DOHH2 (cell line): ENCODE measurements at regions not wholly inside any gene's neighbourhood (a gene's known extent, or its start where the extent isn't known, plus 50 kb on each side); places are given as distances from the start of the nearest gene placed in this dataset.

ENCODE experiments used
- H3F3A ChIP-seq: fragments of 200-600 bp; sonication (generic), shearing (Covaris generic); 2 replicates; pipeline ENCODE4 v1.6.0; 2016; ENCODE audit warnings: antibody characterized with exemption, mild to moderate bottlenecking; ENCODE audit not compliant: control insufficient read depth, insufficient read depth
- H3K27ac ChIP-seq: fragments of 200-600 bp; sonication (generic); 2 replicates; pipeline ENCODE4 v1.5.1; 2014; ENCODE audit warnings: low read depth, mild to moderate bottlenecking, low read length, moderate library complexity
- H3K27me3 ChIP-seq: fragments of 200-600 bp; sonication (generic); 2 replicates; pipeline ENCODE4 v1.6.1; 2014; ENCODE audit warnings: mild to moderate bottlenecking, low read length, mixed read lengths; ENCODE audit not compliant: control insufficient read depth
- H3K36me3 ChIP-seq: fragments of 200-600 bp; sonication (generic); 2 replicates; pipeline ENCODE4 v1.6.1; 2014; ENCODE audit warnings: mild to moderate bottlenecking, low read length, moderate library complexity, mixed read lengths; ENCODE audit not compliant: control insufficient read depth
- H3K4me1 ChIP-seq: fragments of 200-600 bp; sonication (generic); 2 replicates; pipeline ENCODE4 v1.6.1; 2014; ENCODE audit warnings: mild to moderate bottlenecking, low read length, mixed read lengths; ENCODE audit not compliant: control insufficient read depth
- H3K4me2 ChIP-seq: fragments of 200-600 bp; sonication (generic); 2 replicates; pipeline ENCODE4 v1.6.0; 2014; ENCODE audit warnings: mild to moderate bottlenecking, low read length, moderate library complexity
- H3K4me3 ChIP-seq: fragments of 200-600 bp; sonication (generic); 2 replicates; pipeline ENCODE4 v1.5.1; 2014; ENCODE audit warnings: mild to moderate bottlenecking, low read length, mixed read lengths
- H3K79me2 ChIP-seq: fragments of 200-600 bp; sonication (generic); 2 replicates; pipeline ENCODE4 v1.6.1; 2014; ENCODE audit warnings: mild to moderate bottlenecking, low read length, mixed read lengths; ENCODE audit not compliant: control insufficient read depth
- H3K9me2 ChIP-seq: fragments of 200-600 bp; sonication (generic); replicated peaks from 2 replicates; pipeline ENCODE4 v1.6.1; 2014; ENCODE audit warnings: mild to moderate bottlenecking, low read length, mixed read lengths; ENCODE audit not compliant: control insufficient read depth
- H3K9me3 ChIP-seq: fragments of 200-600 bp; sonication (generic); 2 replicates; pipeline ENCODE4 v1.6.1; 2014; ENCODE audit warnings: antibody characterized with exemption, low read length, mixed read lengths; ENCODE audit not compliant: control insufficient read depth, insufficient read depth
- H4K20me1 ChIP-seq: fragments of 200-600 bp; sonication (generic); 2 replicates; pipeline ENCODE4 v1.6.0; 2014; ENCODE audit warnings: low read depth, mild to moderate bottlenecking, antibody characterized with exemption, low read length, moderate library complexity; ENCODE audit not compliant: control insufficient read depth, insufficient read depth
- EZH2phosphoT487 ChIP-seq: fragments of 200-600 bp; sonication (generic); IDR thresholded peaks from 2 replicates; pipeline ENCODE4 v1.6.1; 2017; ENCODE audit warnings: borderline replicate concordance, mild to moderate bottlenecking, antibody characterized with exemption, low read length, moderate library complexity, mixed read lengths
- TF ChIP-seq, protein P1 (sequence below): fragments of 200-600 bp; sonication (generic); IDR thresholded peaks from one replicate; pipeline ENCODE4 v1.5.1; 2014; ENCODE audit warnings: antibody characterized with exemption, mild to moderate bottlenecking, low read depth, low read length; ENCODE audit not compliant: poor library complexity, severe bottlenecking

DNA sequence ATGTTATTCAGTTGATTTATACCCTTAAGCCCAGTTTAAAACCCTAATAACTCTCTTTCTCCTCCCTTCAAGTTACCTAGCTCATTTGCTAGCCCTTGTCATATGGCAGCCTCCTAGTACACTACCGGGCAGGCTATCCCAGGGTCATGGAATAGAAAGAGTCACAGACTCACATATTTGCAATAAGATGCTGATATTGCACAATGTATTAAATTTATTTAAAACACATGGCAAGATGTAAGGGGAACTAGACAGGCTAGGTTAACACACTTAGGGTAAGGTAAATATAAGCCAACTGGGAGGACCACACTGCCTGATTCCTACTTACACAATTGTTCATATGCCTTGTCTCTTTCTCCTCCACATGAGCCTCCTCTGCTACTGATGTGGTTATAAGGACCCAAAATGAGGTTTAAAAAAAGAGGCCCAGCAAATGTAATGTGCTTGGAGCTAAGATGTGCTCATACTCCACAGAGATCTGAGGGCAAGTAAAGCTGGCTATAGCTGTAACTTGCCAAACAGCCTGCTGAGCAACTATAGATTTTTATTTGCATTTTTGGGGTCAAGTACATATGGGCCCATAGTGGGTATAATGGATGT is 130.0 kb downstream of the ENC1 start:
- H3K4me1 ChIP-seq = no peaks in the 10 kb centered on the region
- H3K4me2 ChIP-seq = no peak overlapping the region
- H3K9me3 ChIP-seq = no peaks in the 10 kb centered on the region
- no peaks in the 10 kb centered on the region for H3K36me3 ChIP-seq
- TF ChIP-seq, protein P1, sequence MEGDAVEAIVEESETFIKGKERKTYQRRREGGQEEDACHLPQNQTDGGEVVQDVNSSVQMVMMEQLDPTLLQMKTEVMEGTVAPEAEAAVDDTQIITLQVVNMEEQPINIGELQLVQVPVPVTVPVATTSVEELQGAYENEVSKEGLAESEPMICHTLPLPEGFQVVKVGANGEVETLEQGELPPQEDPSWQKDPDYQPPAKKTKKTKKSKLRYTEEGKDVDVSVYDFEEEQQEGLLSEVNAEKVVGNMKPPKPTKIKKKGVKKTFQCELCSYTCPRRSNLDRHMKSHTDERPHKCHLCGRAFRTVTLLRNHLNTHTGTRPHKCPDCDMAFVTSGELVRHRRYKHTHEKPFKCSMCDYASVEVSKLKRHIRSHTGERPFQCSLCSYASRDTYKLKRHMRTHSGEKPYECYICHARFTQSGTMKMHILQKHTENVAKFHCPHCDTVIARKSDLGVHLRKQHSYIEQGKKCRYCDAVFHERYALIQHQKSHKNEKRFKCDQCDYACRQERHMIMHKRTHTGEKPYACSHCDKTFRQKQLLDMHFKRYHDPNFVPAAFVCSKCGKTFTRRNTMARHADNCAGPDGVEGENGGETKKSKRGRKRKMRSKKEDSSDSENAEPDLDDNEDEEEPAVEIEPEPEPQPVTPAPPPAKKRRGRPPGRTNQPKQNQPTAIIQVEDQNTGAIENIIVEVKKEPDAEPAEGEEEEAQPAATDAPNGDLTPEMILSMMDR = no peak
- no peak for TF ChIP-seq EZH2phosphoT487
- H3K27me3 ChIP-seq = no peaks in the 10 kb centered on the region
- no peaks in the 10 kb centered on the region for H3F3A ChIP-seq
- H3K9me2 ChIP-seq = no peaks in the 10 kb centered on the region
- no peak overlapping the region for H3K27ac ChIP-seq
- no peaks in the 10 kb centered on the region for H3K79me2 ChIP-seq
- no peaks in the 10 kb centered on the region for H4K20me1 ChIP-seq
- H3K4me3 ChIP-seq = no peak overlapping the region

DNA sequence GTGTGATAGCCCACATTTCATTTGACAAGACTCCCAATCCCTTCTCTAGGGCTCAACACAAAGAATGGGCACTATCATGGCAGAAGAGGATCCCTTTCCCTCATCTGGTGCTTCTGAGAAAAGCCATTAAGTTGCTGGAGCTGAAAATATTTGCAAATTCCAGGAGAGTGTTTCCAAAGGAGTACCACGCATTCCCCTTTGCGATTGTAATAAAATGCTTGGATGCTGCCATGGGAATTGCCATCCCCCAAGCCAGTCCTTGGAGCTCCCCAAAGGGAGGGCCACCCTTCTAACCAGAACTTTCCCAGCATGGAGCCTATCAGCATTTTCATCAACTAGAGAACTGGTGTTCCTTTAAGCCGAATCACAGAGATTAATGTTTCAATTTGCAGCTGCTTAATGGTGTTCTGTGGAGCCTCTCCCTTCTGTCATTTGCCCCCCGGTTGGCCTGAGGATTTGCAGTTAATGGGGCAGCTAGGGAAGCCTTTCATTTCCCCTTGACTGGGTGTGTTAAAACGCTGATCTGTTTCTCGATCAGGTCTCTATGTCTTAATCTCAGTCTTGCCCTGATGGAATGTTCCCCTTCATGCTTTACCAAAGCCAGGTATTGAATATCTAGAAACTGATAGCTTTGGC is 133.0 kb downstream of the ENC1 start:
- Histone ChIP-seq H3K79me2 (no peaks in the 10 kb centered on the region), H3K9me3 (no peaks in the 10 kb centered on the region), H3F3A (no peaks in the 10 kb centered on the region), H3K36me3 (no peaks in the 10 kb centered on the region), H3K27me3 (no peaks in the 10 kb centered on the region), H3K9me2 (no peaks in the 10 kb centered on the region), H3K4me3 (no peak overlapping the region), H3K4me2 (no peak overlapping the region), H3K4me1 (no peaks in the 10 kb centered on the region), H3K27ac (no peak overlapping the region), H4K20me1 (no peaks in the 10 kb centered on the region)
- TF ChIP-seq, protein P1 = no peak
- TF ChIP-seq EZH2phosphoT487 = no peak

DNA sequence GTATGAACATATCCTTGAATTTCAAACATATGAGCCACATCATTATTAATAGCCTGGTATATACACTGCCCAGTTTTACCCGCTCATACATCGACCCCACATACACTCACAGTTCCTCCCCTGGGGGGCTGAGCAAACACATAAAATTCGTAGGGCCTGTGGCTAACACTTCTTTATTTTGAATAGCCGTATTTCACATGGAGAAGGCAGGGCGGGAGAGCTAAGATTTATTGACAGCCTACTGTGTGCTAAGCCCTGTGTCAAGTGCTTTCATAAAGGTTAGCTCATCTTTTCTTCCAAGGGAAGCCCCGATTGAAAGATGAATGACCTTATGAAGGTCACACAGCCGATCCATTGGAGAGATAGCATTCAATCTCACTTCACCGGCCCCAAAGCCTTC is 134.4 kb downstream of the ENC1 start:
- Histone ChIP-seq H3K79me2 (no peaks in the 10 kb centered on the region), H3K4me3 (no peak overlapping the region), H3K4me1 (no peaks in the 10 kb centered on the region), H3K36me3 (no peaks in the 10 kb centered on the region), H3K9me2 (no peaks in the 10 kb centered on the region), H3K27me3 (no peaks in the 10 kb centered on the region), H3K4me2 (no peak overlapping the region), H3K27ac (no peak overlapping the region), H3K9me3 (no peaks in the 10 kb centered on the region), H3F3A (no peaks in the 10 kb centered on the region), H4K20me1 (no peaks in the 10 kb centered on the region)
- no peak for TF ChIP-seq EZH2phosphoT487
- TF ChIP-seq, protein P1 = no peak
